Keratinocyte (primary cell): ENCODE measurements at regions not wholly inside any gene's neighbourhood (a gene's known extent, or its start where the extent isn't known, plus 50 kb on each side); places are given as distances from the start of the nearest gene placed in this dataset.

Experiments
- EZH2 ChIP-seq: IDR thresholded peaks from one replicate; pipeline ENCODE4 v1.6.1; 2012; ENCODE audit warnings: inconsistent platforms, mild to moderate bottlenecking, low read length, moderate library complexity
- TF ChIP-seq, protein P1 (sequence below), 3 experiments: IDR thresholded peaks in 1 of 3; conservative IDR thresholded peaks in 1 of 3; optimal IDR thresholded peaks in 1 of 3; 2 replicates in 2 of 3; 3 replicates in 1 of 3; pipeline versions ENCODE3 to v1.5.1; 2011; ENCODE audit warnings: low read length in 3 of 3, mild to moderate bottlenecking in 3 of 3, moderate library complexity in 2 of 3, control low read depth in 1 of 3, inconsistent platforms in 1 of 3; ENCODE audit not compliant: insufficient read depth in 2 of 3; ENCODE audit errors: extremely low read depth in 1 of 3

DNA sequence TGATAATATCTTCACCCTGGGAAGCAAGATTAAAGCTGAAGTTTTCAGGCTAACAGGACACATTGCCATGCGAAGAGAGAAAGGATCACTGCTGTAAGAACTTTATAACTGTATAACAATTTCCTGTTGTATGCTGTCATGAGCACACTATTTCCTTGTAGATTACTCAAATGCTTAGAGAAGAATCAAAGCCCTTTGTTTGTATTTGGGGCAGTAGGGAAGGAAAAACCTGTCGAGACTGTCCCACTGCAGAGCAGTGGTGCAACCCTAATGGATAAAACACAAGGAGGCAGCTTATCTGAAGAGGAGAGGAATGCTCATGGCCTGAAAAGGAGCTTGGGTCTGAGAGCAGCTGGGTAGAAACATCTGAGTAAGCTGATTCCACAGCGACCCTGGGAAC, 327.7 kb upstream of the NPSR1 start:
- TF ChIP-seq, protein P1, sequence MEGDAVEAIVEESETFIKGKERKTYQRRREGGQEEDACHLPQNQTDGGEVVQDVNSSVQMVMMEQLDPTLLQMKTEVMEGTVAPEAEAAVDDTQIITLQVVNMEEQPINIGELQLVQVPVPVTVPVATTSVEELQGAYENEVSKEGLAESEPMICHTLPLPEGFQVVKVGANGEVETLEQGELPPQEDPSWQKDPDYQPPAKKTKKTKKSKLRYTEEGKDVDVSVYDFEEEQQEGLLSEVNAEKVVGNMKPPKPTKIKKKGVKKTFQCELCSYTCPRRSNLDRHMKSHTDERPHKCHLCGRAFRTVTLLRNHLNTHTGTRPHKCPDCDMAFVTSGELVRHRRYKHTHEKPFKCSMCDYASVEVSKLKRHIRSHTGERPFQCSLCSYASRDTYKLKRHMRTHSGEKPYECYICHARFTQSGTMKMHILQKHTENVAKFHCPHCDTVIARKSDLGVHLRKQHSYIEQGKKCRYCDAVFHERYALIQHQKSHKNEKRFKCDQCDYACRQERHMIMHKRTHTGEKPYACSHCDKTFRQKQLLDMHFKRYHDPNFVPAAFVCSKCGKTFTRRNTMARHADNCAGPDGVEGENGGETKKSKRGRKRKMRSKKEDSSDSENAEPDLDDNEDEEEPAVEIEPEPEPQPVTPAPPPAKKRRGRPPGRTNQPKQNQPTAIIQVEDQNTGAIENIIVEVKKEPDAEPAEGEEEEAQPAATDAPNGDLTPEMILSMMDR (optimal IDR thresholded peaks at IDR 0.05 in 1 of 3, IDR thresholded peaks at IDR 0.05 in 1 of 3, conservative IDR thresholded peaks at IDR 0.05 in 1 of 3; ENCODE audit: extremely low read depth in 1 of 3, insufficient read depth in 2 of 3, low read length in 3 of 3), result no peak
- no peak for TF ChIP-seq EZH2
